Occipital lobe (tissue), 1 donor: ENCODE measurements at regions not wholly inside any gene's neighbourhood (a gene's known extent, or its start where the extent isn't known, plus 50 kb on each side); places are given as distances from the start of the nearest gene placed in this dataset.
"Not testable (repeated sequence)": the region's sequence is repeated elsewhere in the genome, so short reads cannot be mapped to it uniquely, and the experiment has no call there.

Experiments
- DNase-seq: peaks from one replicate; lab custom pipeline; 2025; lab: John Stamatoyannopoulos, UW

DNA sequence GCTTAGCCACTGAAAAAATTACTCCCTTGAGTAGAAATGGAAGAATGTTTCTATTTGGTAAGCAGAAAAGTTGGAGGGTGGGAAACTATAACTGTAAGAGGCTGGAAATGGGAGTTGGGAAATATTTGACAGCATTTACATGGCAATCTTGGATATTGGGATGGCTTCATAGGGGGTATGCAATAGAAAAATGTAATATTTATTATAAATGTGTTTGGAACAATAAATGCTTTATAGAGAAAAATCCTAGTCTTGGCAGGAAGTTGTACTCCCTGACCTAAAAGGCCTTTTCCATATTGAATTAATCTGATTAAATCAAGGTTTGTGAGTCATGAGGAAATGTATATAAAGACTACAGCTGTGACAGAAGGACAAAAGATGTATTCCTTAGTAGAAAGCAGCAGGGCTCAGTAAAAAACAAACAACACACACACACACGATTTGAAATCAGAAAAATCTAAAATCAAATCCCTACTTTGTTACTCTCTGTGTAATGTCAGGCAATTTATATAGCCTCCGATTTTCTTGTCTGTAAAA, 272.3 kb downstream of the CD109 start:
- DNase-seq: no peak

- no peak for DNase-seq
These were observed 269.6 kb downstream of the CD109 start for GRCh38 chr6:73965539-73966029.

GRCh38 chr6:73964241-73964854, 268.3 kb downstream of the CD109 start:
- DNase-seq: no peak

DNA sequence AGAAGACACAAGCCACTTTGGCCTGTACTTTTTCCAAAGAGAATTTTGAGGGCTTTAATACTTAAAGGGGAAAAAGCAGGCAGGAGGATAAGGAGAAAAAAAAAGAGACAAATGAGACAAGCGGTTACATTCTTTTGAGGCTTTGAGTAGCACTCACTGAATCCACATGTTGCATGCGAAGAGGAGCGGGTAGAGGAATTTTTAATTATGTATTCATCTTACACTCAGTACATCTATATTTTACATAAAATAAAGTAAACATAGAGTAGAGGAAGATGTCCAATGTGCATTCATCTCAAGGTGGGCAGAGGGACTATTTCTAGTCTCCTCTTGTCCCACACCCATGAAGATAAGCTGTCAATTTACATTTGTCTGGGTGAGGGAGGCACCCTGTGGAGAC, 266.9 kb downstream of the CD109 start:
- DNase-seq: no peak

DNA sequence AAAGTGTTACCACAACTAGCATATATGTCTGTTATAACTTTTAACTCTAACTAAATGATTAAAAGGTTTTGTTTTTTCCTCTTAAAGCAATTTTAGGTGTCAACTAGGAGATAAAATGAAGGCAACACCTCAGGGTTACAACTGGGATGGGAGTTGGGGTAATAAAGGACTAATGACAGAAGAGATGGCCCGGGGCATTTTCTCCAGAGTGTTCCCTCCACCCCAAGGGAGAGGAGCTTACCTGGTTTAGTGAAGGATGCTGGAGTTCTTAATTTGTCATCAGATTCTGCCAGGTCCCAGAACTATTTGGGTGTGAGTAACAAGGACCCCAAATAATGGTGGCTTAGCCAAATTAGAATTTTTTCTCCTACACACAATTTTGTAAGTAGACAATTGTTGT, 260.3 kb downstream of the CD109 start:
- no peak for DNase-seq

- DNase-seq: no peak
These were observed 259.8 kb downstream of the CD109 start for GRCh38 chr6:73955800-73956199.

GRCh38 chr6:73954881-73955280, 258.9 kb downstream of the CD109 start:
- DNase-seq: no peak

- no peak for DNase-seq
These were observed 255.2 kb downstream of the CD109 start for GRCh38 chr6:73951183-73951582.

- no peak for DNase-seq
These were observed 248.1 kb downstream of the CD109 start for GRCh38 chr6:73943930-73944652.

- DNase-seq: no peak
These were observed 247.4 kb downstream of the CD109 start for GRCh38 chr6:73943411-73943810.

GRCh38 chr6:73942592-73943186, 246.7 kb downstream of the CD109 start:
- DNase-seq: no peak

DNA sequence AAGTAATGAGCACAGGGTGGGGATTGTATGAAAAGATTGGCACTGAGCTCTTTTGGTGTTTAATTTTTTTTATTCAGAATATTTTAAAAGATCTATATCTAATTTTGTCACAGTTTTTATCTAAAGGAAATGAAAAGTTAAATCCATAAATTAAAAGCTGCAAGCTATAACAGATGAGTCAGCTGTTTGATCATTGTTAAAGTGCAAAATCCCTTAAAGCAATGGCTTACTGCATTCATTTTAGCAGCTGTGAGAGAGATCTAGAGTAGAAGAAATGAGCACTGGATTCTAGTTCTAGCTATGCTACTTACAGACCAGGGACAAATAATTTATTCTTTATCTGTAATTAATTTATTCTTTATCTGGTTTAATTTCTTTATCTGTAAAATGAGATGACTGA, 245.9 kb downstream of the CD109 start:
- DNase-seq: no peak

DNA sequence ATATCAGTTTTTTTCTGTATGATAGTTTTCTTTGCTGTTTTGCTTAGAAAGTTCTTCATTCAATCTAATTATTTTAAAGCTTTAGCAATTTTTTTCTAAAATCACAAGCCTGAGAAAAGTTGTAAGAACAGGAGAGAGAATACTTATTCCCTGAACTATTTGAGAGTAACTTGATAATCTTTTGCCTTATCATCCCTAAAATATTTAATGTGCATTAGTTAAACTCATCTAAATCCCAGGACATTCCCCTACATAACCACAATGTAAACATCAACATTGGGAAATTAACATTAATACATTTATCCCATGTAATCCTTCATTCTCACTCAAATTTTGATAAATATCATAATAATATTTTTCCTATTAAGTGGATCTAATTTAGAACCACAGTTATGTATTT, 241.8 kb downstream of the CD109 start:
- no peak for DNase-seq

DNA sequence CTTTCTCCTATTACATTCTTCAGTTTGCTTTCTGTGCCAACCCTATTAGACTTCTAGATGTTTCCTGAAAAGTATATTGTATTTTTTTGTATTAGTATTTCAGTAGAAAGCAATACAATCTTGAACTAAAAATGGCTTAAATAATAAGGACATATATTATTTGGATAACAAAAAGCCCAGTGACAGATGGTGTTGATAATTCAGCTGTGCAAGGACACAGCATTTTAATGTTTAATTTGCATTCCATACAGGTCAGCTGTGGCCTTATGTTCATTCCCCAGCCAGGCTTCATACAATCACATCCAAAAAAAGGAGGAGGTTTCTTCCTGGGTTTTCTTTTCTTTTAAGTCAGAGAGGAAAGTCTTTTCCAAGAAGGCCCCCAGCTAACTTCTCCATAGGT, 236.9 kb downstream of the CD109 start:
- DNase-seq: no peak

DNA sequence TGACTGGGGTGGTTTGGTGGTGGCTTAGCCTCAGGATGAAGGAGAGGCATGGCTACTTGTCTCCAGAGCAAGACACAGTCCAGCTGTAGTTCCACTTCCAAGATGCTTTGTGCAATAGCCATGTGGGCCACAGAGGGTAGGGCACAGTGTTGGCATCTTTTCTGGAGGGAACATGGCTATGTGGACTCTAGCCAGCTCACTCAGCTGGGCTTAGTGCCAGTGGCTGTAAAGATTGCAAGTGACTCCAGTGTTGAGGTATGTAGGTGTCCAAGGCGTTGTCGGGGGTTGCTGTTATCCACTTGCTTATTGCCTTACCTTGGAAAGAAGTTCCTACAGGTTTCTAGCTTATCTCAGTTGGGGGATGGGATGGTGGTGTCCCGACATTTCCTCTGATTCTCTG, 233.4 kb downstream of the CD109 start:
- no peak for DNase-seq

- no peak for DNase-seq
These were observed 231.4 kb downstream of the CD109 start for GRCh38 chr6:73927421-73927820.

DNA sequence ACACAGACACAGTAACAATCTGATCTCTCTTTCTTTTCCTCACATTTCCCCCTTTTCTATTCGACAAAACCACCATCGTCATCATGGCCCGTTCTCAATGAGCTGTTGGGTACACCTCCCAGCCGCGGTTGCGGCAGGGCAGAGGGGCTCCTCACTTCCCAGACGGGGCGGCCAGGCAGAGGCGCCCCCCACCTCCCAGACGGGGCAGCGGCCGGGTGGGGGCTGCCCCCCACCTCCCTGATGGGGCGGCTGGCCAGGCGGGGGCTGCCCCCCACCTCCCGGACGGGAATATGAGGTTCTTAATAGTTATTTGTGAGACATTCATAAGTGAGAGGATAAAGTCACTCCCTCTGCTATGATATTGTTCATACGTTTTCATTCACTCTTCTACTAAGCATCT, 229.7 kb downstream of the CD109 start:
- not testable (repeated sequence) for DNase-seq

DNA sequence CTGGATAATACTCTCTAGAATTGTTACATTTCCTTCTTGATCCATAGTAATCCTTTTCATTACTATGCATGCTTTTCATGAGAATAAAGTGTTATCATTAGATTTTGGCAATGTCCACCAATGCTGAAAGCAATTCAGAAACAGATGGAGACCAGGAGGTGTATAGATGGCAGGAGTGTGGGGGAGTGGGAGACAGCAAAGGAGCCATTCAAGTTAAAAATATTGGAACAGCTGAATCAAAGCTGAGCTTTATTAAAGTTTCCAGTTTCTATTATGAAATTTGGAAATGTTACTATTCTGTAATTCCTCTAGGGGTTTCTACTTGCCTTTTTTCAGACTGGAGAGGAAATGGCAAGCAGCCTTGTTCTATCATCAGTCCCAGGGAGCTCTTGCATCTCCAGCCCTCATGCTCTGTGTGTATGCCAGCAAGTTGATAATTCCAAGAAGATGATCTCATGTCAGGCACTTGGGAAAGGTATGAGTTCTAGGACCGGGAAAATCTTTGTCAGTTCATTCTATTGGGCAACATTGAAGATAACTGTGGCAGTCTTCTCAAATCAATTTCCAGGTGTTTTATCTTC, 228.0 kb downstream of the CD109 start:
- no peak for DNase-seq

DNA sequence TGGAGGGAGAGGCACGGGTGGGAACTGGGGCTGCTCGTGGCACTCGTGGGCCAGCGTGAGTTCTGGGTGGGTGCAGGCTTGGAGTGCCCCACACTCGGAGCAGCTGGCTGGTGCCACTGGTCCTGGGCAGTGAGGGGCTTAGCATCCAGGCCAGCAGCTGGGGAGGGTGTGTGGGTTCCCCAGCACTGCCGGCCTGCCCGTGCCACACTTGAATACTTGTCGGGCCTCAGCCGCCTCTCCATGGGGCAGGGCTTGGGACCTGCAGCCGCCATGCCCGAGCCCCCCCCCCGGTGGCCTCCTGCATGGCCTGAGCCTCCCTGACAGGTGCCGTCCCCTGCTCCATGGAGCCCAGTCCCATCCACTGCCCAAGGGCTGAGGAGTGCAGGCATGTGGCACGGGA, 207.2 kb downstream of the CD109 start:
- no peak for DNase-seq

GRCh38 chr6:73901986-73902385, 206.0 kb downstream of the CD109 start:
- DNase-seq: no peak

DNA sequence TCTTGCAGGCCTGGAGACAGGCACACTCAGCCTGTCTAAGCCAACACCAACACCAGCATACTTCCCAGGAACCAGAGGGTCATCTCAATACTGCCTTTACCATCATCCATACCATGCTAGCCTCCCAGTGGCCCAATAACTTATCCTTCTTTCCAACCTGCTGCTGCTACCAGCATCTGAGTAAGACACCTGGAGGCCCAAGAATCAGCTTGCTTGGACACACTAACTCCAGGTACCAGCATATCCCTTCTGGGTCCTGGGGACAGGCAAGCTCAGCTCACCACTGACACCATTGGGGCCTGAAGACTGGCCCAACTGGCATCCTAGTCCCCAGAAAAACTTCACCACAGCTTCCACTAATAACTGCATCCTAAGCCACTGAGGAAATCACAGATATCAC, 205.3 kb downstream of the CD109 start:
- DNase-seq: no peak

DNA sequence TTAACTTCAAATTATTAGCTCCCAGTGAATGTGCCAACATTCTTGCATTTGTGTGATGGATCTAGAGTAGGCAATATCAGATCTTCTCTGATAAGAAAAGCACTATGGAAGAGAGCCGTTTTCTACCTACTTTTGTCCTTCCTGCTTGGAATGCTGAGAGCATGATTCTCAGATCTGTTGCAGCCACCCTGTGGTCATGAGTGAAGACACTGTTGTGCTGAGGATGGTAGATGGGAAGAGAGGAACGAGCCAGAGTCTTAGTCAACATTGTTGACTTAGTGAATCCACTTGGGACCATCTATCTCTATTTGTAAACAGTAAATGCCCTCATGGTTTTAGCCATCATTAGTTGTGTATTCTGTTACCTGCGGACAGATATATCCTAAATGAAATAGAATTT, 202.6 kb downstream of the CD109 start:
- no peak for DNase-seq
